NCI-H1105 (cell line): ENCODE measurements at regions not wholly inside any gene's neighbourhood (a gene's known extent, or its start where the extent isn't known, plus 50 kb on each side); places are given as distances from the start of the nearest gene placed in this dataset.
A peak's percentile ranks its signal among the peaks of the same experiment; 100 is the strongest.

Experiments
- DNase-seq: peaks from one replicate; lab custom pipeline; 2025; lab: John Stamatoyannopoulos, UW

DNA sequence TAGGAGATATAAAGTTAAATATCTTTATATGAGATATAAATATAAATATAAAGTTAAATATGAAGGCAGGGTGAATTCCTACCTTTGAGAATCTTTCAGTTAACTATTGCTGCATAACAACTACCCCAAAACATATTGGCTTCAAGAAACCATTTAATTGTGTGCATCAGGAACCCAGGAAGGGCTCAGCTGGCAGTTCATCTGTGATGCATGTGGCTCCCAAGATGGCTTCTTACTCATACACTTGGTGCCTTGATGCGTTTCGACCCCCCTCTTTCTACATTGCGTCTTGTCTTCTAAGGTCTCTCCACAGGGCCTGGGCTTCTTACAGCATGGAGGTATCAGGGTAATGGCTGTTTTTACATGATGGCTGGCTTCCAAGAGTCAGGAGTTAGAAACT is 253.9 kb upstream of the CRY1 start:
- no peak for DNase-seq

DNA sequence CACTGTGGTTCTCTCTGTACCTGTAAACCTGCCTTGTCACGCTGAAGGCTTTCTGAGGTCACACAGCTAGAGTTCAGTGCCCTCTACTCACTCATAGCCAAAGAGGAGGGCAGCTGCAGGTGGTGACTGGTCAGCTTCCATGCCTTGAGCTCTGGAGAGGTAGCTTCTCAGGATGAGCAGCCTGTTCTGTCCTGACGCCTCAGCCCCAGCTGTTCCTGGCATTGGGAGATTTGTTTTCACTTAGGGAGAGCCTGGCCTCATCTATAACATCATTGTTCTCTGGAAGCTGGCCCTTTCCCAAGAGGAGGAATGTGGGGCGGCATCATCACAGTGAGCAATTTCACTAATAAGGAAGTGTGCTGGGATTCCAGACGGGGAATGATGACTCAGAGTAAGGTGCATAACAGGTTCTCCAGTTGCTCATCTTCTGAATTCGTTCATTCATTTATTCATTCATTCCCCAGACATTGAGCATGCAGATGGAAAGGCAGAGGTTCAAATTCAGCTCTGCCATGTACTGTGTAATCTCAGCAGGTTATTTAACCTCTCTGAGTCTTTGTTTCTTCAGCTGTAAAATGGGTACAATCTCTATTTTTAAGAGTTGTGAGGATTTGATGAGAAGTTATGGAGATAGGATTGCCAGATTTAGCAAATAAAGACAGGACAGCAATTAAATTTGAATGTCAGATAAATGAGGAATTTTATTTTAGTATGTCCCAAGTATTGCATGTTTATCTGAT is 255.8 kb upstream of the CRY1 start:
- DNase-seq: peak; percentile 59

DNA sequence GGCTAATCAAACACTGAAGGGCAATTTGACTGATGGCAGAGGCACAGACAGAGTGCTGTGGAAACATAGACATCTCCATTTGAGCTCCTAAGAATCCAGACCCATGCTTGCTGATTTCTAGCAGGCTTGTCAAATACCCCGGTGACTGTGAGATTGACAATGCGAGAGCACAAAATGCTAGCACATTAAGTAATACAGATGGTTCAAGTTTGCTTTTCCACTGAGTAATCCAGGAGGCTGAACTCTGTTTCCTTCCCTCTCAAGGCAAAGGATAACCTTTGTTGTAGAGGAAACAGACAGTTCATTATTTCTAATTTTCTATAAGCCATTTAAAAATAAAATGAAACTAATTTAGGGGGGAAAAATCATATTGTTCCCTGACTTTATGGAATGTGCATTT is 256.5 kb upstream of the CRY1 start:
- no peak for DNase-seq

DNA sequence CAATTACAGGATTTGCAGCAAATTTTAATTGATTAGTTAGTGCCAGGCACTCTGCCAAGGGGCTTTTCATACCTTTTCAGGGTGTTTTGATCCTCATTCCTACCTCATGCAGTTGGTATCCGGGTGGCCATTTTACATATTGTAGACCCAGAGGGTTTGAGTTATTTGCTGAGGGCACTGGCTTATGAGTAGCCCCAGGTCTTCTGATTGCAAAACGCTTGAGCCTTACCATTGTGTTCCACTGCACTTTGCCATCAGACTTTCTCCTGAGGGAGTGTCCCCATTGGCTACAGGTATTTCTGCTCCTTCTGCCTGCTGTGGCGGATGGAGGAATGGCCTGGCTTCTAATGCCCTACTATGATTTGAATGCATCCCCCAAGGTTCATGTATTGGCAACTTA is 257.8 kb upstream of the CRY1 start:
- DNase-seq: no peak

DNA sequence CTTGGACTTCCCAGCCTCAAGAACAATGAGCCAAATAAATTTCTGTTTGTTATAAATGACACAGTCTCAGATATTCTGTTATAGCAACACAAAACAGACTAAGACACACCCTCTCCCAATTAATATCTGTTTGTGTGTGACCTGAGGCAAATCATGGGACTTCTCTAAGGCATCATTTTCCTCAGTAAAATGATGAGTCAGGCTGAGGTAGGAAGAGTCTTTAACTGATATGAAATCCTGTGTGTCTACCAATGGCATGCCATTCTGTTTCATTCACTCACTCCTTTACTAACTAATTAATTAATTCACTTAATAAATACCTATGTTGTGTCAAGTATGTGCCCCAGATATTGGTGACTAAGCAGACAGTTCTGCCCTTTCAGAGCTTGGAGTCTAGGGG is 258.4 kb upstream of the CRY1 start:
- no peak for DNase-seq

DNA sequence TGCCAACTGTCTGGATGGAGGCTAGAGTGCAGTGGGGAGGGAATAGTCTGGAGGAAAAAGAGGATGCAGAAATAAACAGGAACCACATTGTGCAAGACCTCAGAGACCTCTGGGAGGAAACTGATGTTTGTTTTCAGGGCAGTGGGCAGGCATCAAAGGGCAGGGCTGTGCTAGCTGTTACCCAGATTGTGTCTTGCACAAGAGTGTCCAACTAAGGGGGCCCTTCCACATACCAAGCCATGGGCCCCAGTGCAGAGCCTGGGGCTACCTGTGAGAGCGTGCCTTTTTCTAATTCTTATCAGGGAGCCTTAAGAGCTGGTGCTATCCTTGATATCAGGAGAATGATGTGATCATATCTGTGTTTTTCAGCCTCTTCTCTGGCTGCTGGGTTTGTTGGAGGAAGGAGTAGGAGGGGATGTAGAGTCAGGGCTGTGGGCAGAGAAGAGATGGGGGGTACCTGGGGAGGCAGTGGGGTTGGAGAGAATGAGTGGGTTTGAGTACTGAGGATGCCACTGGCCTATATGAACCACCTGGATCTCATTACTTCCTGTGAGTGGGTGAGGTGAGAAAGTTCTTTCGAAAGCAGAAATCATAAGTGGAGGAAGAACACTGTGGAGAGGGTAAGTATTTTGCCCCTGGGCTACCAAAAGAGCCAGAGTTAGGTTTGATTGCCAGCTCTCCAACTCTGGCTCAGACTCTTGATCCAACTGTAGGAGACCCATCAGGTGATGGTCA is 259.2 kb upstream of the CRY1 start:
- no peak for DNase-seq

DNA sequence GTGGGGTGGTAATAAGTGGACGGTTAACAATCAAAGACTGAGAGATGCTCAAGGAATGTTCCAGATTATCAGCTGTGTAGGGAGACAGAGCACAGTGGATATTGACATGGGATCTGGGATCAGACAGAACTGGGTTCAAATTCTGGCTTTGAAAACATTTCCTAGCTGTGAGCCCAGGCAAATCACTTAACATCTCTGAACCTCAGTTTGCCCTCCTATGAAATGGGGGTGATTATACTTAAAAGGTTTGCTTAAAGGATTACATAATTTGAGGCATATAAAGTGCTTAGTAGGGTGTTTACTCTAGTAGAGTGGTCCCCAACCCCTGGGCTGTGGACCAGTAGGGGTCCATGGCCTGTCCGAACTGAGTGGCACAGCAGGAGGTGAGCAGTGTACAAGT is 260.0 kb upstream of the CRY1 start:
- DNase-seq: no peak

DNA sequence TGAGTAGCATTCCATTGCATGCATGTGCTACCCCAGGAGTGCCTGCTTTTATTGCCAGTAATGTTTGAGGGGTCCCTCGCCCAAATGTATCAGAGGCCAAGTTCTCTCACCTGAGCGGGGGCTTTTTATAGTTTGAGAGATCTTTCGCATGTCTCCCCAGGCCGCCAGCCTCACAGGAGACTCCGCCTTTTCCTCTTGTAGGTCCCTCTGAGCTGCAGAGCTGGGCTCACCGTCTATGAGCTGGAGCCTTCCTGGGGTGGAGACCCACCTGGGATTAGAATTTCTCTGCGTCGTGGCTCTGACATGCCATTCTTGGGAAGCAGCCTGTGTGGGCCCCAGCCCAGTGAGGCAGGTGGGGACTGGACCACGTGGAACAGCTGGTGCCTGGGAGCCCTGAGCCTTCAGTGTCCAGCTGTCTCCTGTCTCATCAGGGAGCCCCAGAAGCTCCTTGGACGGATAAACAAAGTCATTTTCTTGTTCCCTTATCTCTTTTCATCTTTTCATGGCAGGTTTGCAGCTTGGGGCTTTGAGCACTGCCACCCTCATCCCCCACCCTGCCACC is 261.7 kb upstream of the CRY1 start:
- DNase-seq: no peak

DNA sequence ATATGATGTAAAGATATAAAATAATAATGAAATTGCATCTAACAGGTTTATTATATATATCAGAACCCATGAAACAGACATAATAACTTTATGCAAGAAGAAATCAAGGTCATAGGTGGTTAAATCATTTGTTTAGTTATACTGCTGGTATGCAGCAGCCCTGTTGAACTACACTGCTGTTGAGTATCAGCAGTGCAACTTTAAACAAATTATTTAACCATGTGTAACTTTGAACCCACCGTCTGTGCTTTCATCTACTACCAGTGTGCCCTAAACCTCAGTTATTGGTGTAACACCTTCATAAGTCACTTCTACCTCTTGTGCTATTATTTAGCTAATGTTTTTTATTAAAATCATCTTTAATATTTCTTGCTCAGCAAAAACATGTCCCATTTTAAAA is 262.3 kb upstream of the CRY1 start:
- no peak for DNase-seq

DNA sequence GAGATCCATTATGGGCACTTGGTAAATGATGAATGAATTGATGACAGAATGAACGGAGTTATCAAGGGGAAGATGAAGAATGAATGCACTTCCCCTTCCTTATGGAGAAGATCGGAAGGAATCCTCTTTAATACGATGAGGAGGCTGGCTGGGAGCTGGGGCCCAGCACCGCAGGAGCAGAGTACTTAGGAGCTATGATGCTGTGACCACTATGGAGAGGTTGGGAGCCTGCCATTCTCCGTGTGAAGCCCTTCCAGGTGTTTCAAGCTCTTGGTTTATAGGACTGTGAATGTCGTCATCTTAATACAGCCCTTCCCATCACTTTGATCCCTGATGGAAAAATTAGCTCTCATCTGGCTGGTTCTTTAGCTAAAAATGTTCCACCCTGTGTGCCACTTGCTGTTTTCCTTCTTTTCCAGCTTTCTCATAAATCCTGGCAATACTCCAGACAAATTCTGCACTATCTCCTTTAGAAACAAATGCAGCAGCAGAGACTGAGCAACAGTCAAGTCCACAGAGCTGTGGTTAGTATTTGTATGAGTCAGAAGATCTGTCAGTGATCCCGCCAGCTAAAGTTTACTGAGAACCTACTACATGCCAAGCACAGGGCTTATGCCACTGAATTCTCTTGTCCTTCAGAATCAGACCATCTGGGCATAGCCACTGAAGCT is 263.1 kb upstream of the CRY1 start:
- no peak for DNase-seq

DNA sequence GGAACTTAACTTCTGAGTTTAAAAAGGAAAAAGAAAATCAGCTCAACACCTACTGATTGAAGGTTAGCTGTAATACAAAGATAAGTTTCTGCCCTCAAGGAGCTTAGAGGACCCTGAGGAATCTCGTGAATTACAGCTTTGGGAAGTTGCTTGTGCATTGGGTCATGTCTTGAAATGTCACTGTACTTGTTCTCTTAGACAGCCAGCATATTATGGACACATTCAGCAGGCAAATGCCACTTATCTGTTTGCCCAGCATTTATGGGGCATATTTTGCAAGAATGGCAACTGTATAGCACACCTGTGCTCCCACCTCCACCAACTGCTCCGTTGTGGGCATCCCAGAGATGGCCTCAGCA is 263.6 kb upstream of the CRY1 start:
- no peak for DNase-seq

DNA sequence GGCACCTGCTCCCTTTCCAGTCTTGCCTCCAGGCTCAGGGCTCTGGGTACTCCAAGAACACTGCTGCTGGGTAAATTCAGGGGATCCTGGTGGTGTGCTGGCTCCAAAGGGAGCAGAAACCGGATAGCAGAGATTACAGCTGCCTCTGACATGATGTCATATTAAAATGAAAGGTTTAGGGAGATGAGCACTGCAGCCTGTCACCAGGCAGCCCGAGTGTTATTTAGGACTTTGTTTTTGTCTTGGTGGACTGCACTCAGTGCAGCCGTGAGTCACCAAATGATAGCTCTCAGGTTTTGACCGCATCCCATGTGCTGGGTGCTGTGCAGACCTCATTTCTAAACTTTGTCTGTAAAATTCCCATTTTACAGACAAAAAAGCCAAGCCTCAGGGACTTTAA is 266.0 kb upstream of the CRY1 start:
- no peak for DNase-seq

DNA sequence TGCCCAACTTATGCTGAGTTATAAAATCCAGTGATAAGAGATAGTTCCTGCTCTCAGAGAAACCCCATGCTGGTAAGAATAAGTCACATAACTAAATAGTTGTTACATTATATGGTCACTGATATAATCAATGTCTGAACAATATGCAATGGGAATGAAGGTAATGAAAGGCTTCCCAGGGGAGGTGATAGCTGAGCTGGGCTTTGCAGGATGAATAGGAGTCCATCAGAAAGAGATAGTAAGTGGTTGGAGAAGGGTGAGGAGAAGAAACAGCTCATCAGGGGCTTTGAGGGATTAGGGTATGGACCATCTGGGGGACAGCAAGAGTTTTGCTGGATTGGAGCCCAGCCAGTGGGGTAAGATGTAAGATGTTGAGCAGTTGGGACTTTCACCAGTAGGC is 266.7 kb upstream of the CRY1 start:
- no peak for DNase-seq

DNA sequence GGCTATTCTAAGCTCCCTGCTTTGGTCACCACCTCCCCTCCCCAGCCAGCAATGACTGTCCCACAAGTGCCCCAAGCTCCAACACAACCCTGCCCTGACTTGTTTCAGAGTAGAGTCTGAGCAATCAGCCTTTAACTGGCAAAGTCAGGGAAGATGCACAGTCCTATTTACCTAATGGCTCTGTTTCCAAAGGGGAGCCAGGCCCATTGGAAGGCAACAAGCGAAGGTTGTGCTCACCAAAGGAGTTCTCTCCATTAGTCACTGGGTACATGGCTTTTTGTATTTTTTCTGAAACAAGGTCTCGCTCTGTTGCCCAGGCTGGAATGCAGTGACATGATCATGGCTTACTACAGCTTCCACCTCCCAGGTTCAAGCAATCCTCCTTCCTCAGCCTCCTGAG is 267.1 kb upstream of the CRY1 start:
- DNase-seq: no peak

DNA sequence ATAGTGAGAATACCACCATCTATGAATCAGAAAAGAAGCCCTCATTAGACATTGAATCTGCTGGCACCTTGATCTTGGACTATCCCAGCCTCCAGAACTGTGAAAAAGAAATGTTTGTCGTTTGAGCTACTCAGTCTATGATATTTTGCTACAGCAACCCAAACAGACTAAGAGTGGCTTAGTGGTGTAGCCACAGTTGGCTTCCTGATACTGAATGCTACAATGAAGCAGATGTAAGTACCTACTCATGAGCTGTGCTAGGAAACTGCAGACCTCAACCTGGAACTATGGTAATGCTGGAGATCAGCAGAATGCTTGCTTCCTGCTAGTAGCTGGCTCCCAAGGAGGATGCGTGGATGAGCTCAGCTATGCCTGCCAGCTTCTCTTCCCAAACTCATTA is 268.6 kb upstream of the CRY1 start:
- no peak for DNase-seq

DNA sequence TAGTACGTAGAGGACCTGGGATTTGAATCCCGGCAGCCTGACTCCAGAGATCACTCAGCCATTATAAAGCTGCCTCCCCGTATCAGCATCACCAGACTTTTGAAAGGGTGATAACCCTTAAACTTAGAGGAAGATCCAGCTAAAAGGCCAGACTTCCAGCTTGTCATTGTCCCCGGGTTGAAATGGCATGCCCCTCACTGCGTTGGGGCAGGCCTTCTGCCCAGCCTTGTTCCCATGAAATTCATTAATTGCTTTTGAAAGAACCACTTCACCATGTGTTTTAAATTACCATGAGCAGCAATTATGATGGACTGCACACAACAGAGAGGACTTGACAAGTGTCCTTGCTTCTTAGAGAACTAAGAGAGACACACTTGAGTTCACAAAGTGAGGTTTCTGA is 269.6 kb upstream of the CRY1 start:
- peak; percentile 14 for DNase-seq

DNA sequence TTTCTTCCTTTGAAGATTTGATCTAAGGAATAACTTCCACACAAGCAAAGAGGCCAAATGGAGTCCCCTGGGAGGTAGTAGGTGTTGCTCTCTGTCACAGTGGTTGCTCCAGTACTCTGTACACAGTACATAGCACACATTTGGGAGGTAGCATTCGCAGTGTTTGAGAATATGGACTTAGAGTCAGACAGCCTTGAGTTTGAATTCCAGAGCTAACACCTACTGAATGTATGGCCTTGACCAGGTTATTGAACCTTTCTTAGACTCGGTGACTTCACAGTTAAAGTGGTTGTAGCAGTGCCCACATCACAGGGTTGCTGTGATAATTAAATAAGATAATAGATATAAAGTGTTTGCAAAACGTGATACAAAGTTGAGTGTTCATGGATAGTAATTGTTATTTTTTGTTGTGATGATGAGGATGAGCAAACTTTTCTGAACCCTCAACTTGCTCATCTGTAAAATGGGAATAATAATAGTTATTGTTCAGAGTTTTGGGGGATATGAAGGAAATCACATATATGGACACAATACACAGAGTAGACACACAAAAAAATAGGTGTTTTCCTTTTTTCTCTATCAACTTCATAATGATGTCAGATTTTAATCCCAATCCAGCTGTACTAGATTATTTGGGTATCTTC is 271.6 kb upstream of the CRY1 start:
- no peak for DNase-seq

DNA sequence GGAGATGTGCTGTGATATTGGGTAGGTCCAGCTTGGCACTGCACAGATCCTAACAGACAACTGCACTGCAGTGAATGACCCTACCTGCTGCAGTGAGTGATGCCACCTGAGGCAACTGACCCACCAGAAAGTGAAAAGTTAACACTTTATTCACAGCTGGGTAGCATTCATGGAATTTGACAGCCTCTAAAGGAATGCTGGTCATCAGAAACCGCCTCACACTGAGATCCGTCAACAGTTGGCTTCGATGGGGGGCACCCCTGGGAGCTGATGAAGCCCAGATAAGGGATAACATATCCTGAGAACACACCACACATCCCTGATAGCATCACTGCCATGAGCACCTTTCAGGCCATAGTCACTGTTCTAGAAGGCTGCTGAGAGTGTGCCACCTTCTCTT is 272.4 kb upstream of the CRY1 start:
- no peak for DNase-seq

DNA sequence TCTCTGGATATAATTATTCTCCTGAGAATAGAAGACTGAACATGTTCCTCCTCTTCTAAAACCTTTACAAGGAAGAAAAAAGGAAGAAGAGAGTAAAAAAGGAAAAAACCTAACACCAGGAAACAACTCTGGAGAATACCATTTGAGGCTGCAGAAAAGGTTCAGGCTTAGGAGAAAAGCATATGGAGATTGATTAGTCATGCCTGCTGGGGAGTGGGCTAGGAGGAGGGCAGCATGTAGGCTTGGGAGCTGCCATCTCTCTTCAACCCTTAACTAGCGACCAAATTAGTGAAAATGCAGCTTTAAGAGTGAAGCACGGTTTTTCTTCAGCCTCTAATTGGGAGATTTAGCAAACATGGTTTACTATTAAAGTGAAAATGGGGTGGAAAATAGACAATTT is 273.0 kb upstream of the CRY1 start:
- DNase-seq: no peak

DNA sequence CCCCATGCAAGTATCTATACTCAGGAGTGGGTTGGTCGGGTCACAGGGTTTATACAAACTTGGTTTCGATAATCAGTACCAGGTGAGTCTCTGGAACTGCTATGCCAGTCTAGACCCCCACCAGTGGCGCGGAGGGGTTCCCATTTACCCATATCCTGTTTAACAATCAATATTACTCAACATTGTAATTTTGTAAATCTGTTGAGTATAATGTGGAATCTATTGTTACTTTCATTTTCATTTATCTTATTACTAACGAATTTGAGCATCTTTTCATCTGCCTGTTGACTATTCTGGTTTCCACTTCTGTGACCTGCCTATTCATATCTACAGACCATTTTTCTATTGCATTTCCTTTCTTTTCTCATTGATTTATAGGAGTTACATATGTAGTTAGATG is 275.2 kb upstream of the CRY1 start:
- DNase-seq: no peak

DNA sequence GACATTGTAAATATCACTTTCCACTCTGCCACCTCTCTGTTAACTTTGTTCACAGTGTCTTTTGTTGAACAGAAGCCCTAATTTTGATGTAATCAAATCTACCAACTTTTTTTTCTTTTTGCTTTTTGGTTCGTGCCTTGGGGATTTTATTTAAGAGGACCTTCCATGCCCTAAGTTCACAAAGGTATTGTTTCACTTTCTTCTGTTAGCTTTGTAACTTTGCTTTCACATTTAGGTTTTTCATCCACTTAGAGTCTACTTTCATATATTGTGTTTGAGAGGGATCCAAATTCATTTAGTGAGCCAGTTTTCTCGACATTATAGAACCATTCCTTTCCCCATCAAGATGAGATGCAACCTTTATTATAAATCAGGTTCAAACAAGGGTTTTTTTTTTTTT is 275.7 kb upstream of the CRY1 start:
- DNase-seq: no peak

DNA sequence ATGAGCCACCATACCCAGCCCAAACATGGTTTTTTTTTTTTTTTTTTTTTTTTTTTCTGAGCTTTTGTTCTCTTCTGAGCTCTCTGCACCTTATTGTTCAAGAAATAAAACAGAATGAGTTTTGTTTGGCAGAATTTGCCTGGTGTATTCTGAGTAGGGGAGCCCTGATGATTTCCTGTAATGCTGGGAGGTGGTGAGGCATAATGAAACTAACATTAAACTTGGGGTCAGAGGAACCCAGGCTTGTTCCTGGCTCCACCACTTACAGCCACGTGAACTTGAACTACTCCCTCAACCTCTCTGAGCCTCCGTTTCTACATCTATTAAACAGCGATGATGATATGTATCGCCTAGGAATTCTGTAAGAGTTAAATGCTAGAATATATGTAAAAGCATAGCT is 276.3 kb upstream of the CRY1 start:
- no peak for DNase-seq

DNA sequence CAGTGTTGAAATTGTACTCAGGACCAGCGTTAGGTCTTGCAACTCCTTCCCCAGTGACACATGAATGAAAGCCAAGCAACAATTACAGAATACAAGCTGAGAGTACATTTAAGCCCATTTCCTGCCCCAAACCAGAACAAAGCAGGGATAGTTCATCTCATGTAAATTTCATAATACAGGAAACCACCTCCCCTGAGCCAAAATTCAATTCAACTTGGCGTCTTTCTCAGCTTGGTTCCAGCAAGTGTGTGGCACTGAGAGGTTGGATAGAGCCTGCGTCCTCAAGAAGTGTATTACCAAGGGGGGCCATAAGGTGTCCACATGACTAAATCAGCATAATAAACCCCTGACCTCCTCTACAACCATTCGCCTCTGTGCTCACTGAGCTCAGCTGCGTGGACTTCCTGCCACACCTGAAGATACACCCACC is 278.9 kb upstream of the CRY1 start:
- DNase-seq: no peak
